AG20443 (cell line): ENCODE measurements at regions not wholly inside any gene's neighbourhood (a gene's known extent, or its start where the extent isn't known, plus 50 kb on each side); places are given as distances from the start of the nearest gene placed in this dataset.
A peak's percentile ranks its signal among the peaks of the same experiment; 100 is the strongest.

ENCODE experiments used
- DNase-seq: peaks from one replicate; pipeline ENCODE4 v3.0.0; 2012; ENCODE audit warnings: low spot score, mixed read lengths

GRCh38 chr19:31658993-31659896 is 310.0 kb upstream of the TSHZ3 start:
- no peak for DNase-seq

DNA sequence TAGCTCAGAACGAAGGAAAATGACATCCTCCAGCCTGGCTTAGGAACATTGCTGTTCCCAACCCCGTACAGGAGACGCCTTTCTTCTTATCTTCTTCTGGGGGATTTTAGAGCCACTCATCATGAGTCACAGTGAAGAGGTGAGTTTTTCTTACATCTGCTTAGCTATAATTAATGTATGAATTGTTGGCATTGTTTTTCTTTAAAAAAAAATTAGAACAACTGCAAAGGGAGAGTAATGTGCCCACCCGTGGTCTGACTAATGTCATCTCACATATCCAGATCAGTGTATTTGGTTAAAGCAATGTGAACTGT is 310.6 kb upstream of the TSHZ3 start:
- no peak for DNase-seq

GRCh38 chr19:31664096-31664495 is 314.9 kb upstream of the TSHZ3 start:
- DNase-seq, result no peak

DNA sequence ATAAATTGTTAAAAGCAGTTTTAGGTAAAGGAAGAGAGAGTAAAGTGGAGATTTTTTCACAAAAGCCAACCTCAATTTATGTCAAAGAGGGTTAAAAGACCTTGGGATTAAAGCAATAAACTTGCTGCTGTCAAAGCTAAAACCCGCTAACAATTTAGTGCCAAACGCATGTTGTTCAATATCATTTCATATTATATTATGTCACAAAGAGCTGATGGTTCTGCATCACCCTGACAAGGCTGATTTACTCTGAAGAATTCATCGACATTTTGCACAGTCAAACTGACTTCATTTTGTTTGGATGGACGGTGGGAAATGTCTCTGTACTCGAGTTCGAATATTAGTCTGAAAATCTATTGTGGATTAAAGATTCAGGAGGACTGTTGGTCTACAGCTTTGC is 315.8 kb upstream of the TSHZ3 start:
- no peak for DNase-seq

GRCh38 chr19:31666126-31666525 is 316.9 kb upstream of the TSHZ3 start:
- no peak for DNase-seq

DNA sequence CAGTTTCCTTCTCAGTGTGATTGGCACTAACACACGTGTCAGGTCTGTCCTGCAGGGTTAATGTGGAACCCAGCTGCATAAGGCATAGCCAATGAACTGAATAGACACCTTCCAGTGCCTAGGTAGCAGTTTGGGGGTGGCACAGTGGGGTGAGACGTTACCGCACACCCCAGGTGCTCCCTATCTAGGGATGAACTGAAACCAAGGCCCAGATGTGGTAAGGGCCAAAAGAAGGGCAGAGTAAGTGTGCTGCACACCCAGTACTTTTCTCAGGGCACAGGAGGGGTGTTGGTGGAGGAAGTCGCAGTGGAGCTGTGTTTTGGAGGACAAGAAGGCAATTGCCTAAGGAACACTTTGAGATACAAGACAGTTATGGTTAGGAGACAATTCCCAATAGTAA is 317.9 kb upstream of the TSHZ3 start:
- no peak for DNase-seq

GRCh38 chr19:31668921-31669320 is 319.7 kb upstream of the TSHZ3 start:
- DNase-seq, result no peak

DNA sequence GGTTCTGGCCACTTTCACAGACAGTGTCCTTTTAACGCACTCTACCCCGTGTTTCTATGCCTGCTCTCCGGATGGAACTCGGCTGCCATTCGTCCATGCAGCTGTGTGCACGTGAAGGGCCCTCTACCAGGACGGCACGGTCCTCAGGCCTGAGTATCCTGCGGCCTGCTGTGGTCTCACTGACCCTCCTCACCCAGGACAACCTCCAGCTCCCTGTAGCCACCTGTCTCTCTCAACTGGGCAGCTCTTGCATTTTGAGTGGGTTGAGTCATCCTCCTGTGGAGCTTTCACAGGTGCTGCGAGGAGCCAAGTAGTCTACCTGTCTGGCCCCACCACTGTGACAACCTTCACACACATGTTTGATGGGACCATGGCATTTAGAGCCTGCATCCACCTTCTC is 321.7 kb upstream of the TSHZ3 start:
- no peak for DNase-seq

- DNase-seq, result no peak
Observed at GRCh38 chr19:31671411-31672035, 322.3 kb upstream of the TSHZ3 start.

GRCh38 chr19:31674503-31675192 is 325.4 kb upstream of the TSHZ3 start:
- DNase-seq, result peak; percentile 62

DNA sequence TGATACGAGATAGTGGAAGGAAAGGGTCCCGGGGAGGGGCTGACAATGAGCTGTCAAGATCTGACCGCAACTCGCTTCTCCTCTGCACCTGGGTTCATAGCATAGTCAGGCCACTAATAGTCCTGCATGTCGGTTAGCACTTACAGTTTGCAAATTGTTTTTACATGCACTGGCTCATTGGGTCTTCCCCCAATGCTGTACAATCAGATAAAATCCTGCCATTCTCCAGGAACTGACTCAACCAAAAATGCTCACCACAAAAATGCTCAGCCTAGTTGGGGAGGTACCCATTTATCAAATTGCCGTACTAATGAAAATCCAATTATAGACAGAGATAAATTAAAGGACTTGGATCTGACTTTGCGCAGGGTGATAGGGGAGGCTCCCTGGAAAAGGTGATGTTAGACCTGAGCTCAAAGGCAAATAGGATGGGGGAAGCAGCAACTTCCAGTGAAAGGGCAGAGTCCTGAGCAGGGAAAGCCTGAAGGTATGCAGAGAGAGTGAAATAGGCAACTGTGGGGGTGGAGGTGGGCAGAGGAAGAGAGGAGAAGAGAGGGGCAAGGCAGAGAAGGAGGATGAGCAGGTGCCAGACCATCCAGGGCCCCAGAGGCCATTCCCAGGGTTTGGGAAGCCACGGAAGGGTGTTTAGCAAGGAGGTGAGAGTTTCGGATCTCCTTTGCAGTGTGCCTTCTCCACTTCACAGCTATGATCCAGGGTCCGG is 326.1 kb upstream of the TSHZ3 start:
- peak; percentile 60 for DNase-seq

DNA sequence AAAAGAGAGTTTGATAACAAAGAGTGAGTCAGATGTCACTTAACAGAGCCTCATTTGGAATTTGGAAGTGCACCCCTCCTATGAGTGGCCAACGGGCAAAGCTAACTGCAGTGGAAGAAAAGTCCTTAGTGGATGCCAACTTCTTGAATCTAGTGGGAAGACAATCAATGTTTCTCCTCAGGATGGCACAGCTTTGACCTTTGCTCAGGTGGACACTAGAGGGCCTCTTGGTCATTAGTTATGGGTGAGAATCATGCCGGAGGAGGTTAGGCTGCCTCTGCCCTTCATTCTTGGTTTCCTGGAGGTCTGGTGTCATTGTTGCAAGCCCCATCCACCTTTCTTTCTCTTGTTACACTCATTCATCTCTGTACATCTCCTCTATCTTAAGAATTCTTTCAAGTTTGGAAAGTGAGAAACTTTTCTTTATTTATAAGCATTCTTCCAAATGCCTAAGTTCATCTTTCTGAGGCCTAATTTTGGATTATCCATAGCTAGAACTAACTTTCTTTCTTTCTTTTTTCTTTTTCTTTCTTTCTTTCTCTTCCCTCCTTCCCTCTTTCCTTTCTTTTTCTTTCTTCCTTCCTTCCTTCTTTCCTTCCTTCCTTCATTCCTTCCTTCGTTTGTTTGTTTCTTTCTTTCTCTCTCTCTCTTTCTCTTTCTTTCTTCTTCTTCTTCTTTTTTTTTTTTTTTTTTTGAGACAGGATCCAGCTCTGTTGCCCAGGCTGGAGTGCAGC is 327.2 kb upstream of the TSHZ3 start:
- DNase-seq, result no peak

DNA sequence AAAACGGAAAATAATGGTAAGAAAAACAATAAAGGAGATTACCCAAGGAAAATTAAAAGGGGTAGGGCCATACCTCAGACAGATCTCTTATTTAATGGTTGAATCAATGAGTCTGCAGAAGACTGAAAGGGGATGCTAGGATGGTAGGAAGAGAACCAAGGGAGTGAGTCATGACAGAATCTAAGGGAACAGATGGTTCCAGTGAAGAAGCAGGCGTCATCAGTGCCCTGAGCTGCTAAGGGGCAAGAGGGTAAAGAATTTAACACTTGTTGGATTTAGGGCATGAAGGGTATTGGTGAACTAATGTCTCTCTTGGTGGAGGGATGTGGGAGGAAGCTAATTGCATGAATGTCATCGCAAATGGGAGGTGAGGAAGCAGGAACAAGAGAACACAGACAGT is 329.2 kb upstream of the TSHZ3 start:
- DNase-seq, result no peak

- DNase-seq, result no peak
Observed at GRCh38 chr19:31681121-31681520, 331.9 kb upstream of the TSHZ3 start.

DNA sequence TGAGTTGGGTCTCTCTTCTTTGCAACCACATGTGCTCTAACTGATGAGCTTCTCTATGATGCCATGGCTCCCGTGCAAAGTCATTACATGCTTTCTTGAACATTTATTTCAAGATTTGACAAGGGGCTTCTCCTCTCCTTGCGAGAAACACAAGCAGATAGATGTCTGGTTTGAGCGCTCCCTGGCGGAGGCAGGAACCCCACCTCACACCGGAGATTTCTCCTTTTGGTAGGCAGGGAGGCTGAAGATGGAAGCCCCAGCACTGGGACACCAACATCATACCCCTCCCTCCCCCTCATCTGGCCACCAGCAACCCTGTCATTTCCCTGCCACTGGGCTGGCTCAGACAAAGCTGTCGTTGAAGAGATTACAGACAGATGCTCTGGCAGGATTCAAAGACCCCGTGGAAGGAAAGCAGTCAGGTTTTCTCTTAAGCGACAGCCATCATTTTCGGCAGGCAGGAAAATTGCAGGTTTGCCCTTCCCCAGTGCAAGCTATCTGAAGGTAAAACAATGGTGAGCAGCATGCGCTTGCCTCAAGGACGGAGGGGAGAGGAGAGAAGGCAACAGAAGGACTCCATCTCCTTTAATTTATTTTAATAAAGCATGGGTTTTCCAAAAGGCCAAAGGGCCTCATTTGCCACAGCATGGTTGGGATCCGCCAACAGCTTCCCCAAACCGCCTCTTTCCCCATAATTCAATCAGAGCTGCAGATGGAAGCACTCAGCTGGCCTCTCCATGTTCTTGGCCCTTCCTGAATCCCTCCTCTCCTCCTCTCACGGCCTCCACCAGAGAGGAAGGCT is 344.1 kb upstream of the TSHZ3 start:
- no peak for DNase-seq

- DNase-seq, result no peak
Observed at GRCh38 chr19:31693933-31694269, 344.7 kb upstream of the TSHZ3 start.

- DNase-seq, result no peak
Observed at GRCh38 chr19:31694761-31695160, 345.5 kb upstream of the TSHZ3 start.

DNA sequence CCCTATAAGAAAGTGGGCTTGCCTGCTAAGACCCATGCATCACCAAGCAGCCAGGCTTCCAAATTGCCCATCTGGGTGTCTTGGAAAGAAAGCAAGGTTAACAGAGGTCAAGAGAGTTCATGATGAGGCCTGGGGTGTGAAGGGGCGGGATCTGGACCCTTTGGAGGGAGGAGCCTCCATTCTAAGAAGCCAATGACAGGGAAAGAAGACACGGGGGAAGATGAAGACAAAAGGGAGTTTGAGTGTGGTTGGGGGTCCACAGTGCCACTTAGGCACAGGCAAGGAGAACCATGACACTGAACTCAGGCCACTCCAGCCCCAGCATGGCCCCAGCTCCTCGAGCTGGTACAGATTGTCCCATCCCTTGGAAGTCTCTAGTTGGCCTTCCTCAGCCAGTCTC is 350.2 kb upstream of the TSHZ3 start:
- DNase-seq, result no peak

DNA sequence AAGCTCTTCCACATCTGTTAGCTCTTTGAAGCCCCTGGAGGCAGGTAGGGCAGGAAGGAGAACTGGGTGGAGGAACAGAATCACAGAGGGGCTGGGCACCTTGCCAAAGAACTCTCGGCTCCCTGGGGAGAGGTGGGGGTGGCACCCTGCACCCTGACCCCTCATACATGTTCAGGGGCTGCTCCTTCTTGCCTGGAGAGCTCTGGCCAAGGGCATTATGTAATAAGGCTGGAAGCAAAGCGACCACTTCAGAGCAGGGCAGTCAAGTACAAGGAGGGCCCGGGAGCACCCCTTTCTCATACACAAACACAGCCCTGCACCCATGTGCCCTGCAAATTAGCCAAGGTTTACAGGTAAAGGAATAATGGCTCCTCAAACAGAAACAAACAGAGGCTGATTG is 351.9 kb upstream of the TSHZ3 start:
- no peak for DNase-seq

GRCh38 chr19:31705656-31706055 is 356.4 kb upstream of the TSHZ3 start:
- DNase-seq, result no peak

- DNase-seq, result no peak
Observed at GRCh38 chr19:31706131-31706530, 356.9 kb upstream of the TSHZ3 start.
